GM23338 (cell line): ENCODE measurements at regions not wholly inside any gene's neighbourhood (a gene's known extent, or its start where the extent isn't known, plus 50 kb on each side); places are given as distances from the start of the nearest gene placed in this dataset.

Experiments
- CREB1 ChIP-seq: fragments of 250-450 bp; sonication (Bioruptor Pico); IDR thresholded peaks from 2 replicates; pipeline ENCODE4 v1.5.0; 2020; ENCODE audit warnings: low read depth, mild to moderate bottlenecking, moderate library complexity
- EZH2 ChIP-seq: fragments of 200-600 bp; sonication (generic); IDR thresholded peaks from one replicate; pipeline ENCODE4 v1.8.0; 2017; ENCODE audit warnings: antibody characterized with exemption, mild to moderate bottlenecking, low read depth; ENCODE audit not compliant: unreplicated experiment
- EZH2phosphoT487 ChIP-seq: fragments of 200-600 bp; sonication (generic); IDR thresholded peaks from one replicate; pipeline ENCODE4 v1.8.1; 2018; ENCODE audit warnings: antibody characterized with exemption; ENCODE audit not compliant: unreplicated experiment
- JUNB ChIP-seq: IDR thresholded peaks from one replicate; pipeline ENCODE4 v1.6.1; 2016; ENCODE audit warnings: antibody characterized with exemption; ENCODE audit not compliant: unreplicated experiment
- NANOG ChIP-seq: IDR thresholded peaks from 2 replicates; pipeline ENCODE4 v1.6.1; 2016; ENCODE audit warnings: antibody characterized with exemption, borderline replicate concordance
- POLR2AphosphoS5 ChIP-seq: IDR thresholded peaks from 2 replicates; pipeline ENCODE4 v1.6.1; 2016; ENCODE audit warnings: antibody characterized with exemption, low read depth
- STAT1 ChIP-seq: IDR thresholded peaks from one replicate; pipeline ENCODE4 v1.6.1; 2016; ENCODE audit warnings: antibody characterized with exemption; ENCODE audit not compliant: unreplicated experiment
- ZNF114 ChIP-seq: fragments of 250-450 bp; sonication (Bioruptor Pico); IDR thresholded peaks from 2 replicates; pipeline ENCODE4 v1.5.0; 2020; ENCODE audit warnings: mild to moderate bottlenecking, moderate library complexity
- ZNF331 ChIP-seq: fragments of 250-450 bp; sonication (Bioruptor Pico); IDR thresholded peaks from 2 replicates; pipeline ENCODE4 v1.5.0; 2020; ENCODE audit warnings: low read depth, mild to moderate bottlenecking, moderate library complexity
- TF ChIP-seq, protein P1 (sequence below): IDR thresholded peaks from one replicate; pipeline ENCODE4 v1.6.1; 2018; ENCODE audit warnings: antibody characterized with exemption; ENCODE audit not compliant: unreplicated experiment
- TF ChIP-seq, protein P2 (sequence below), 2 experiments: fragments of 200-600 bp in 1 of 2; sonication (generic) in 1 of 2; conservative IDR thresholded peaks; 2 replicates each; pipeline versions ENCODE4 v1.5.1 to v1.6.1; 2016 to 2017; ENCODE audit warnings: antibody characterized with exemption in 2 of 2, low read depth in 2 of 2, mild to moderate bottlenecking in 2 of 2, moderate library complexity in 1 of 2
- TF ChIP-seq, protein P3 (sequence below): IDR thresholded peaks from 2 replicates; pipeline ENCODE4 v1.6.1; 2016; ENCODE audit warnings: antibody characterized with exemption
- TF ChIP-seq, protein P4 (sequence below): fragments of 250-450 bp; sonication (Bioruptor Pico); IDR thresholded peaks from 2 replicates; pipeline ENCODE4 v1.5.0; 2020; ENCODE audit warnings: mild to moderate bottlenecking, moderate library complexity

DNA sequence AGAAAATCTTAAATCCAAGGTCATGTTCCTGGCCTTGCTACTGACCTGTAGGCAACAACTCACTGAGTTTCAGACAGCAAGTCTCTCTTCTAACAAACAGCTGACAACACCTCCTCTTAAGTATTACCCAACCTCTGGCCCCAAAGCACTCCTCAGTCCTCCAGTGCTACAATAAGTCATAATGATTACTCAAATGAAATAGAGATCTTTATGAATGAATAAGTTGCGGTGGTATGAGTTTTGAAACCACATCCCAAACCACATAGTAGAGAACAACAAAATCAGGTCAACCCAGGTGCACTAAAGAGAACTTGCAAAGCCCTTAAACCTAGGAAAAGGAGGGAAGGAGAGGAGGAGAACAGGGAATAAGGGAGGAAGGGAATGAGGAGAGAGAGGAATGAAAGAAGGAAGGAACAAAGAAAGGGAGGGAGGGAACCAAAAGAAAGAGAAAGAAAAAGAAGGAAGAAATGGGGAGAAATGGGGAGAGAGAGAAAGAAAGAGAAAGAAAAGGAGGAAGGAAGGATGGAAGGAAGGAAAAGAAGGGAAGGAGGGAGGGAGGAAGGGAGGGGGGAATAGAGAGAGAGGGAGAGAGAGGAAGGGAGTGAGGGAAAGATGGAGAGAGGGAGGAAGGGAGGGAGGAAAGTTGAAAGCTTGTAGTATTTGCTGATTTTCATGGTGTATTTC is 142.8 kb upstream of the CALCR start:
- TF ChIP-seq, protein P1, sequence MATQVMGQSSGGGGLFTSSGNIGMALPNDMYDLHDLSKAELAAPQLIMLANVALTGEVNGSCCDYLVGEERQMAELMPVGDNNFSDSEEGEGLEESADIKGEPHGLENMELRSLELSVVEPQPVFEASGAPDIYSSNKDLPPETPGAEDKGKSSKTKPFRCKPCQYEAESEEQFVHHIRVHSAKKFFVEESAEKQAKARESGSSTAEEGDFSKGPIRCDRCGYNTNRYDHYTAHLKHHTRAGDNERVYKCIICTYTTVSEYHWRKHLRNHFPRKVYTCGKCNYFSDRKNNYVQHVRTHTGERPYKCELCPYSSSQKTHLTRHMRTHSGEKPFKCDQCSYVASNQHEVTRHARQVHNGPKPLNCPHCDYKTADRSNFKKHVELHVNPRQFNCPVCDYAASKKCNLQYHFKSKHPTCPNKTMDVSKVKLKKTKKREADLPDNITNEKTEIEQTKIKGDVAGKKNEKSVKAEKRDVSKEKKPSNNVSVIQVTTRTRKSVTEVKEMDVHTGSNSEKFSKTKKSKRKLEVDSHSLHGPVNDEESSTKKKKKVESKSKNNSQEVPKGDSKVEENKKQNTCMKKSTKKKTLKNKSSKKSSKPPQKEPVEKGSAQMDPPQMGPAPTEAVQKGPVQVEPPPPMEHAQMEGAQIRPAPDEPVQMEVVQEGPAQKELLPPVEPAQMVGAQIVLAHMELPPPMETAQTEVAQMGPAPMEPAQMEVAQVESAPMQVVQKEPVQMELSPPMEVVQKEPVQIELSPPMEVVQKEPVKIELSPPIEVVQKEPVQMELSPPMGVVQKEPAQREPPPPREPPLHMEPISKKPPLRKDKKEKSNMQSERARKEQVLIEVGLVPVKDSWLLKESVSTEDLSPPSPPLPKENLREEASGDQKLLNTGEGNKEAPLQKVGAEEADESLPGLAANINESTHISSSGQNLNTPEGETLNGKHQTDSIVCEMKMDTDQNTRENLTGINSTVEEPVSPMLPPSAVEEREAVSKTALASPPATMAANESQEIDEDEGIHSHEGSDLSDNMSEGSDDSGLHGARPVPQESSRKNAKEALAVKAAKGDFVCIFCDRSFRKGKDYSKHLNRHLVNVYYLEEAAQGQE: no peak
- no peak for TF ChIP-seq EZH2
- TF ChIP-seq, protein P2, sequence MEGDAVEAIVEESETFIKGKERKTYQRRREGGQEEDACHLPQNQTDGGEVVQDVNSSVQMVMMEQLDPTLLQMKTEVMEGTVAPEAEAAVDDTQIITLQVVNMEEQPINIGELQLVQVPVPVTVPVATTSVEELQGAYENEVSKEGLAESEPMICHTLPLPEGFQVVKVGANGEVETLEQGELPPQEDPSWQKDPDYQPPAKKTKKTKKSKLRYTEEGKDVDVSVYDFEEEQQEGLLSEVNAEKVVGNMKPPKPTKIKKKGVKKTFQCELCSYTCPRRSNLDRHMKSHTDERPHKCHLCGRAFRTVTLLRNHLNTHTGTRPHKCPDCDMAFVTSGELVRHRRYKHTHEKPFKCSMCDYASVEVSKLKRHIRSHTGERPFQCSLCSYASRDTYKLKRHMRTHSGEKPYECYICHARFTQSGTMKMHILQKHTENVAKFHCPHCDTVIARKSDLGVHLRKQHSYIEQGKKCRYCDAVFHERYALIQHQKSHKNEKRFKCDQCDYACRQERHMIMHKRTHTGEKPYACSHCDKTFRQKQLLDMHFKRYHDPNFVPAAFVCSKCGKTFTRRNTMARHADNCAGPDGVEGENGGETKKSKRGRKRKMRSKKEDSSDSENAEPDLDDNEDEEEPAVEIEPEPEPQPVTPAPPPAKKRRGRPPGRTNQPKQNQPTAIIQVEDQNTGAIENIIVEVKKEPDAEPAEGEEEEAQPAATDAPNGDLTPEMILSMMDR (conservative IDR thresholded peaks at IDR 0.05; ENCODE audit: low read depth in 2 of 2): no peak
- TF ChIP-seq JUNB: no peak
- no peak for TF ChIP-seq EZH2phosphoT487
- no peak for TF ChIP-seq POLR2AphosphoS5
- no peak for TF ChIP-seq CREB1 (CRISPR knock-in tag)
- no peak for TF ChIP-seq STAT1
- TF ChIP-seq, protein P3, sequence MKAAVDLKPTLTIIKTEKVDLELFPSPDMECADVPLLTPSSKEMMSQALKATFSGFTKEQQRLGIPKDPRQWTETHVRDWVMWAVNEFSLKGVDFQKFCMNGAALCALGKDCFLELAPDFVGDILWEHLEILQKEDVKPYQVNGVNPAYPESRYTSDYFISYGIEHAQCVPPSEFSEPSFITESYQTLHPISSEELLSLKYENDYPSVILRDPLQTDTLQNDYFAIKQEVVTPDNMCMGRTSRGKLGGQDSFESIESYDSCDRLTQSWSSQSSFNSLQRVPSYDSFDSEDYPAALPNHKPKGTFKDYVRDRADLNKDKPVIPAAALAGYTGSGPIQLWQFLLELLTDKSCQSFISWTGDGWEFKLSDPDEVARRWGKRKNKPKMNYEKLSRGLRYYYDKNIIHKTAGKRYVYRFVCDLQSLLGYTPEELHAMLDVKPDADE: no peak
- no peak for TF ChIP-seq NANOG
- TF ChIP-seq ZNF331 (CRISPR knock-in tag): no peak
- TF ChIP-seq ZNF114 (CRISPR knock-in tag): no peak
- TF ChIP-seq, protein P4, sequence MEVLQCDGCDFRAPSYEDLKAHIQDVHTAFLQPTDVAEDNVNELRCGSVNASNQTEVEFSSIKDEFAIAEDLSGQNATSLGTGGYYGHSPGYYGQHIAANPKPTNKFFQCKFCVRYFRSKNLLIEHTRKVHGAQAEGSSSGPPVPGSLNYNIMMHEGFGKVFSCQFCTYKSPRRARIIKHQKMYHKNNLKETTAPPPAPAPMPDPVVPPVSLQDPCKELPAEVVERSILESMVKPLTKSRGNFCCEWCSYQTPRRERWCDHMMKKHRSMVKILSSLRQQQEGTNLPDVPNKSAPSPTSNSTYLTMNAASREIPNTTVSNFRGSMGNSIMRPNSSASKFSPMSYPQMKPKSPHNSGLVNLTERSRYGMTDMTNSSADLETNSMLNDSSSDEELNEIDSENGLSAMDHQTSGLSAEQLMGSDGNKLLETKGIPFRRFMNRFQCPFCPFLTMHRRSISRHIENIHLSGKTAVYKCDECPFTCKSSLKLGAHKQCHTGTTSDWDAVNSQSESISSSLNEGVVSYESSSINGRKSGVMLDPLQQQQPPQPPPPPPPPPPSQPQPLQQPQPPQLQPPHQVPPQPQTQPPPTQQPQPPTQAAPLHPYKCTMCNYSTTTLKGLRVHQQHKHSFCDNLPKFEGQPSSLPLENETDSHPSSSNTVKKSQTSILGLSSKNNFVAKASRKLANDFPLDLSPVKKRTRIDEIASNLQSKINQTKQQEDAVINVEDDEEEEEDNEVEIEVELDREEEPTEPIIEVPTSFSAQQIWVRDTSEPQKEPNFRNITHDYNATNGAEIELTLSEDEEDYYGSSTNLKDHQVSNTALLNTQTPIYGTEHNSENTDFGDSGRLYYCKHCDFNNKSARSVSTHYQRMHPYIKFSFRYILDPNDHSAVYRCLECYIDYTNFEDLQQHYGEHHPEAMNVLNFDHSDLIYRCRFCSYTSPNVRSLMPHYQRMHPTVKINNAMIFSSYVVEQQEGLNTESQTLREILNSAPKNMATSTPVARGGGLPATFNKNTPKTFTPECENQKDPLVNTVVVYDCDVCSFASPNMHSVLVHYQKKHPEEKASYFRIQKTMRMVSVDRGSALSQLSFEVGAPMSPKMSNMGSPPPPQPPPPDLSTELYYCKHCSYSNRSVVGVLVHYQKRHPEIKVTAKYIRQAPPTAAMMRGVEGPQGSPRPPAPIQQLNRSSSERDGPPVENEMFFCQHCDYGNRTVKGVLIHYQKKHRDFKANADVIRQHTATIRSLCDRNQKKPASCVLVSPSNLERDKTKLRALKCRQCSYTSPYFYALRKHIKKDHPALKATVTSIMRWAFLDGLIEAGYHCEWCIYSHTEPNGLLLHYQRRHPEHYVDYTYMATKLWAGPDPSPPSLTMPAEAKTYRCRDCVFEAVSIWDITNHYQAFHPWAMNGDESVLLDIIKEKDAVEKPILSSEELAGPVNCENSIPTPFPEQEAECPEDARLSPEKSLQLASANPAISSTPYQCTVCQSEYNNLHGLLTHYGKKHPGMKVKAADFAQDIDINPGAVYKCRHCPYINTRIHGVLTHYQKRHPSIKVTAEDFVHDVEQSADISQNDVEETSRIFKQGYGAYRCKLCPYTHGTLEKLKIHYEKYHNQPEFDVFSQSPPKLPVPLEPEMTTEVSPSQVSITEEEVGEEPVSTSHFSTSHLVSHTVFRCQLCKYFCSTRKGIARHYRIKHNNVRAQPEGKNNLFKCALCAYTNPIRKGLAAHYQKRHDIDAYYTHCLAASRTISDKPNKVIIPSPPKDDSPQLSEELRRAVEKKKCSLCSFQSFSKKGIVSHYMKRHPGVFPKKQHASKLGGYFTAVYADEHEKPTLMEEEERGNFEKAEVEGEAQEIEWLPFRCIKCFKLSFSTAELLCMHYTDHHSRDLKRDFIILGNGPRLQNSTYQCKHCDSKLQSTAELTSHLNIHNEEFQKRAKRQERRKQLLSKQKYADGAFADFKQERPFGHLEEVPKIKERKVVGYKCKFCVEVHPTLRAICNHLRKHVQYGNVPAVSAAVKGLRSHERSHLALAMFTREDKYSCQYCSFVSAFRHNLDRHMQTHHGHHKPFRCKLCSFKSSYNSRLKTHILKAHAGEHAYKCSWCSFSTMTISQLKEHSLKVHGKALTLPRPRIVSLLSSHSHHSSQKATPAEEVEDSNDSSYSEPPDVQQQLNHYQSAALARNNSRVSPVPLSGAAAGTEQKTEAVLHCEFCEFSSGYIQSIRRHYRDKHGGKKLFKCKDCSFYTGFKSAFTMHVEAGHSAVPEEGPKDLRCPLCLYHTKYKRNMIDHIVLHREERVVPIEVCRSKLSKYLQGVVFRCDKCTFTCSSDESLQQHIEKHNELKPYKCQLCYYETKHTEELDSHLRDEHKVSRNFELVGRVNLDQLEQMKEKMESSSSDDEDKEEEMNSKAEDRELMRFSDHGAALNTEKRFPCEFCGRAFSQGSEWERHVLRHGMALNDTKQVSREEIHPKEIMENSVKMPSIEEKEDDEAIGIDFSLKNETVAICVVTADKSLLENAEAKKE (CRISPR knock-in tag): no peak
